Urinary bladder (tissue), 3 donors: ENCODE measurements at regions not wholly inside any gene's neighbourhood (a gene's known extent, or its start where the extent isn't known, plus 50 kb on each side); places are given as distances from the start of the nearest gene placed in this dataset.
A peak's percentile ranks its signal among the peaks of the same experiment; 100 is the strongest.
"Not testable (repeated sequence)": the region's sequence is repeated elsewhere in the genome, so short reads cannot be mapped to it uniquely, and the experiment has no call there.

Experiments
- DNase-seq: peaks from one replicate; pipeline ENCODE4 v3.0.0-alpha.2; 2015; ENCODE audit errors: extremely low spot score
- H3K27ac ChIP-seq: one replicate; pipeline ENCODE4 v1.5.1; 2013; ENCODE audit warnings: low read depth, mild to moderate bottlenecking, moderate library complexity
- H3K36me3 ChIP-seq: one replicate; pipeline ENCODE4 v1.6.1; 2013; ENCODE audit warnings: mild to moderate bottlenecking, moderate library complexity; ENCODE audit not compliant: insufficient read depth
- H3K4me1 ChIP-seq: one replicate; pipeline ENCODE4 v1.6.1; 2013; ENCODE audit warnings: mild to moderate bottlenecking, moderate library complexity; ENCODE audit not compliant: insufficient read depth
- H3K4me3 ChIP-seq: one replicate; pipeline ENCODE4 v1.5.1; 2013; ENCODE audit warnings: low read depth, low read length
- WGBS: extraction: QIAGEN DNeasy Blood & Tissue Kit; methylation state at CpG from one replicate; pipeline ENCODE4 v1.1.7; 2013; 5-methylcytosine and 5-hydroxymethylcytosine counted together
- donor health status: healthy with polysubstance abuse.
- donor health status: healthy.

GRCh38 chr4:128548381-128548780 is 260.8 kb upstream of the PGRMC2 start:
- no peaks in the 10 kb centered on the region for H3K36me3 ChIP-seq
- no peak for DNase-seq
- 91% methylated on average over 1 of the region's 1 CpG for WGBS
- no peak overlapping the region for H3K4me3 ChIP-seq
- no peak overlapping the region for H3K27ac ChIP-seq
- H3K4me1 ChIP-seq: no peaks in the 10 kb centered on the region

DNA sequence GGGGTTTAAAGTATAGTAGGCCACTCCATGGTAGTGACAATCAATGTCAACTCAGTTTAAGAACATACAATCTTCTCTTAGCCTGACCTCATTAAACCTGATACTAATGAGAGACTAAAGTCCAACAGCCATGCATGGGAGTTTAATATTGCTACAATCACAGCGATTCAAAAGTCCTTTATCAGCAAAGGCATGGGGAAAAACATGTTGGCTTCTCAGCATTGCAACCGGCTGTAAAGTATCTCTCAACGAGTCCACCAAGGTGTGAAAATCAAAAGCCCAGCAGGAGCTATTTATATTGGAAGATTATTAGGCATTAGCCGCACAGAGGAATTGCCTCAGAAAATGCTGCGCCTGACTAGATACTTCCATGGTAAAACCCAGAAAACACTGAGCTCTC is 256.7 kb upstream of the PGRMC2 start:
- Histone ChIP-seq H3K4me1 (no peaks in the 10 kb centered on the region), H3K4me3 (no peak overlapping the region), H3K27ac (no peak overlapping the region), H3K36me3 (no peaks in the 10 kb centered on the region)
- no peak for DNase-seq
- WGBS: 82% methylated on average over 5 of the region's 5 CpGs

- Histone ChIP-seq H3K27ac (no peak overlapping the region), H3K4me3 (no peak overlapping the region), H3K4me1 (no peaks in the 10 kb centered on the region), H3K36me3 (no peaks in the 10 kb centered on the region)
- WGBS: 77% methylated on average over 6 of the region's 6 CpGs
- no peak for DNase-seq
Observed at GRCh38 chr4:128543696-128544095, 256.1 kb upstream of the PGRMC2 start.

DNA sequence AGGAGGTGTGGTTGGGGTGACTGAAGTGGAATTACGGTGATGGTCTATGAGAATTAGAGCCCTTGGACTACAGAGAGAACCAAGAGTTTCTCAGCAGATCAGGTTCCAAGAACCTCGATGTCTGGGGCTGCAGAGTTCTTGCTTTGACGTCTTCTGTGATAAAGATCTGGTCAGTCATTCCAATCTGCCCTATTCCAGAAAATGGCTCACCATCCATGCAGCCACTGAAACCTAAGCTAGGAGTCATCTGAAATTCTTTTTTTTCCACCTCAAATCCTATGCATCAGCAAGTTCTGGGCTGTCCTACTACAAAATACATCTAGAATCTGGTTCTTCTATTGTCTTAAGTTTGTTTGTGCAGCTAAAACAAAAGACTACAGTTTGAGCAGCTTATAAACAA is 254.4 kb upstream of the PGRMC2 start:
- H3K36me3 ChIP-seq: no peaks in the 10 kb centered on the region
- no peak overlapping the region for H3K4me3 ChIP-seq
- no peaks in the 10 kb centered on the region for H3K4me1 ChIP-seq
- H3K27ac ChIP-seq: no peak overlapping the region
- no peak for DNase-seq
- 86% methylated on average over 3 of the region's 3 CpGs for WGBS

- WGBS: 63% methylated on average over 3 of the region's 3 CpGs
- no peaks in the 10 kb centered on the region for H3K36me3 ChIP-seq
- DNase-seq: no peak
- H3K4me3 ChIP-seq: no peak overlapping the region
- no peaks in the 10 kb centered on the region for H3K4me1 ChIP-seq
- no peak overlapping the region for H3K27ac ChIP-seq
Observed at GRCh38 chr4:128540122-128540521, 252.5 kb upstream of the PGRMC2 start.

DNA sequence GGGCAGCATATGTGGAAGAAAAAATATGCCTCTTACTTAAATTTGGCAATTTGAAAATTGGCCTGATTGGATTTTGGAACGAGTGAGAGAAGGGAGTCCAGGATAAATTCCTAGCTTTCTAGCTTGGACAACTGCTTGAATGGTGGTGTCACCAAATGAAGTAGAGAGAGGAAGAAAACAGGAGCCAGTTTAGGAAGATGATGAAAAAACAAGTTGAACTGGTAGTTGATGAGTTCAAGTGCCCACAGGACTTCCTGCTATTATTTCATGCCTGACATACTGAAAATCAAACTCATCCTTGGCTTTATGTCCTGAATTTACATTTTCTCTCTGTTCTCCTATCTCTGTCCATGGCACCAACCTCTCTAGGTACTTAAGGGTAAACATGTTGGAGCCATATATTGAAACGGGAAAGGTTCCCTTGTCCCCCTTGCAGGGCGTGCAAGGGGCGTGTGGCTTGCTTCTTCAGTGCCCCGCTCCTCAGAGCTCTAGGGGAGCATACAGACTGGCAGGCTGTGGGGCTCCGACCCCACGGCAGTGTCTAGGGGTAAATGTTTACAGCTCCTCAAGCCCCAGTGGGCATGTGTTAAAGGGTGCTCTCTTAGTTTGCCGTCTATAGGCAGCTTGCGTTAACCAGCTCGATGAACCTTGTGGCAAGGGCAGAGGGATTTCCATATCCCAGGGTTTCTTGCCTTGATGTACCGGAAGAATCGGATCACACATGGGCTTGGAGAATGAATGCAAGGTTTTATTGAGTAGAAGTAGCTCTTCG is 250.7 kb upstream of the PGRMC2 start:
- Histone ChIP-seq H3K36me3 (no peaks in the 10 kb centered on the region), H3K27ac (no peak overlapping the region), H3K4me3 (no peak overlapping the region), H3K4me1 (no peaks in the 10 kb centered on the region)
- no peak for DNase-seq
- WGBS: 88% methylated on average over 13 of the region's 13 CpGs

DNA sequence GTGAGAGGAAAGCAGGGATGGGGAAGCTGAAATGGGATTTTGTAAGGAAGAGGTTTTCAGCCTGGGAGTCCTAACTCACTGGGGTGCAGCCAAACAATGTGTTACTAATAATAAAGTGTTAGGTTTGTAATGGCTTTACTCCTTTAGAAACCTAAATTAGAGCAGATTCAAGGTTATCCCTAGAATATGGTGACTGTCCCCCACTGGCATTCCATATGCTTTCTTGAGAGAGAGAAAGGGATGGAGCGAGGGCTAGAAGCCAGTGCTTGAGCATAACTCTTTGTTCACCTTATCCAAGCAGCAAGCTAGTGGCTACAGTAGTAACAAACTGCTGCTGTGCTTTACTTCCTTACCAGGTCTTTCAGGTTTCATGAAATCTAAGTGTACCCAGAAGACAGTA is 249.1 kb upstream of the PGRMC2 start:
- WGBS: 93% methylated on average over 1 of the region's 1 CpG
- Histone ChIP-seq H3K36me3 (no peaks in the 10 kb centered on the region), H3K4me1 (no peaks in the 10 kb centered on the region), H3K4me3 (no peak overlapping the region), H3K27ac (no peak overlapping the region)
- DNase-seq: no peak

DNA sequence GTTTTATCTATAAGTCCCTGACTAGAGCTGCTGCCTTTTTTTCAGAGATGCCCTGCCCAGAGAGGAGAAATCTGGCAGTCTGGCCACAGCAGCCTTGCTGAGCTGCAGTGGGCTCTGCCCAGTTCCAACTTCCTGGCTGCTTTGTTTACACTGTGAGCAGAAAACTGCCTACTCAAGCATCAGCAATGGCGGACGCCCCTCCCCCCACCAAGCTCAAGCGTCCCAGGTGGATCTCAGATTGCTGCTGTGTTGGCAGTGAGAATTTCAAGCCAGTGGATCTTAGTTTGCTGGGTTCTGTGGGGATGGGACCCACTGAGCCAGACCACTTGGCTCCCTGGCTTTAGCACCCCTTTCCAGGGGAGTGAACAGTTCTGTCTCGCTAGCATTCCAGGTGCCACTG is 247.9 kb upstream of the PGRMC2 start:
- WGBS: 56% methylated on average over 4 of the region's 4 CpGs
- not testable (repeated sequence) for DNase-seq, H3K4me3 ChIP-seq

DNA sequence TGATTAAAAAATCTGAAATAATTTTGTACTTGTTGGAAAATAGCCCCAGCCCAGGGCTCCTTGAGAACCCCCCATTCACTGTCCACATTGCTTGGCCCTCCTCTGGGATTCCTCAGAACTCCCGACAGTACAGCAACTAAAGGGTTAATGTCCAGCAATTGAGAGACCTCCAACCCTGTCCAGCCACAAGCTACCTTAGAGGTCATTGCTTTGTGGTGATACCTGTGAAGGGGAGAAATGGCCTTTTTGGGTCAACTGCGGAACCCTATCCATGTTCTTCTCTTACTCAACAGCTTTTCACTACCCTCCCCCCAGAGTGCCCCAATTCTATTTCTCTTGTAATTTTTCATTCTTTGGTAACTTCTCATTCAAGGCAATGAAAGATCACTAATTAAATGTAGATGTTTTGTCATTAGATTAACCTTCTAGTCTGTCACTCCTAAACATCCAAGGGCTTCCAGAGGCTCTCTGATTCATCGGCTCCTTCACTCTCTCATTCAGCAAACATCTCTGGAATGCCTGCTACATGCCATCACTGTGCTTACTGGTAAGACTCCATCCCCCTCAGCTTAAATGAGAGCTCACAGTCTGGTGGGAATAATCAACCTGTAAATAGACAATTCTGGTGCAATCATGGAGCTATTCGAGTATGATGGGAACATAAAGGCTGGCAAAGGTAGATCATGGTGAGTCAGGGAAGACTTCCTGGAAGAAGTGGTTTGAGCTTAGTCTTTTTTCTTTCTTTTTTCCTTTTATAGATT is 241.4 kb upstream of the PGRMC2 start:
- Histone ChIP-seq H3K4me3 (no peak overlapping the region), H3K36me3 (no peaks in the 10 kb centered on the region), H3K4me1 (no peaks in the 10 kb centered on the region), H3K27ac (no peak overlapping the region)
- no peak for DNase-seq
- WGBS: 57% methylated on average over 4 of the region's 4 CpGs

More for the DNA sequence above, 247.9 kb upstream of the PGRMC2 start:
- not testable (repeated sequence) for H3K27ac ChIP-seq, H3K4me1 ChIP-seq, H3K36me3 ChIP-seq

GRCh38 chr4:128527946-128528576 is 240.4 kb upstream of the PGRMC2 start:
- 57% methylated on average over 4 of the region's 4 CpGs for WGBS
- H3K4me3 ChIP-seq: no peak overlapping the region
- H3K4me1 ChIP-seq: no peaks in the 10 kb centered on the region
- no peaks in the 10 kb centered on the region for H3K36me3 ChIP-seq
- peak overlapping the region; percentile 23 for H3K27ac ChIP-seq
- no peak for DNase-seq

DNA sequence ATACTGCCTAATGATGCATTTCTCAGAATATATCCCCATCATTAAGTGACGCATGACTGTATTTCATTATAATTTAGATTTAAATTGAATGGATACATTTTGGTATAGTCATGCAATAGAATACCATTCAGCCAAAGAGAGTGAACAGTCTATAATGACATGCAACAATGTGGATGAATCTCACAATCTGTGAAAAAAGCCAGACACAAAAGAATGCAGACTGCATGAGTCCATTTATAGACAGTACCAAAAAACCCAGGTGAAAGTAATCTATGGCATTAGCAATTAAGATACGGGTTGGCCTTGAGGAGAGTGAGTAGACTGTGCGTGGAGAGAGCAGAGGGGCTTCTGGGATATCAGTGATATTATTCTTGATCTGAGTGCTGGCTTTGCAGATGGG is 239.7 kb upstream of the PGRMC2 start:
- no peak for DNase-seq
- 90% methylated on average over 3 of the region's 3 CpGs for WGBS
- Histone ChIP-seq H3K4me3 (no peak overlapping the region), H3K36me3 (no peaks in the 10 kb centered on the region), H3K4me1 (no peaks in the 10 kb centered on the region), H3K27ac (no peak overlapping the region)

- Histone ChIP-seq H3K4me3 (no peak overlapping the region), H3K36me3 (no peaks in the 10 kb centered on the region), H3K27ac (no peak overlapping the region), H3K4me1 (no peaks in the 10 kb centered on the region)
- no peak for DNase-seq
- 39% methylated on average over 1 of the region's 1 CpG for WGBS
Observed at GRCh38 chr4:128525992-128526630, 238.5 kb upstream of the PGRMC2 start.

DNA sequence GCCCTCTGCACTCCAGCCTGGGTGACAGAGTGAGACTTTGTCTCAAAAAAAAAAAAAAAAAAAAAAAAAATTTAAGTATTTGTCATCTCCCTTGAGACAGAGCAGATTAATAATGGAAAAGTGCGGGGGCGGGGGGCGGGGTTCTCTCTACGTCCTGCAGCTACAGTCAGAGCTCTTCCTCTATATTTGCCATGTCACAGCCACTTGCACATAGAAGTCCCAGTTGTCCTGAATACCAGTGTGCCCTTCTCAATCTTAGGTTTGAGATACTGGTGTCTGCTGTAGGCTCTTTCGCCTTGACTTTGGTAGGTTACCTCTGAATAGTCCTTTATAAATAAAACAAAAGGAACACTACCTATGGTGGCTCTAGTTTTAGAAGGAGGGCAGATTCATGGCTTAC is 237.8 kb upstream of the PGRMC2 start:
- H3K27ac ChIP-seq: no peak overlapping the region
- DNase-seq: no peak
- WGBS: 60% methylated on average over 5 of the region's 5 CpGs
- H3K4me1 ChIP-seq: no peaks in the 10 kb centered on the region
- no peaks in the 10 kb centered on the region for H3K36me3 ChIP-seq
- H3K4me3 ChIP-seq: no peak overlapping the region
